Stimulated activated CD4-positive, alpha-beta T cell treated with anti-CD3 and anti-CD28 coated beads, Interleukin-2, amount 100 ng/mL, for 24 hours (primary cell): ENCODE measurements at regions not wholly inside any gene's neighbourhood (a gene's known extent, or its start where the extent isn't known, plus 50 kb on each side); places are given as distances from the start of the nearest gene placed in this dataset.
A peak's percentile ranks its signal among the peaks of the same experiment; 100 is the strongest.

Source experiments
- DNase-seq, 2 donors: peaks; one replicate each; pipeline ENCODE4 v3.0.0-alpha.2; 2020

- DNase-seq = no peak
Measured at GRCh38 chr2:35416391-35417140, 939.0 kb upstream of the CRIM1 start.

GRCh38 chr2:35415942-35416341 lies 939.6 kb upstream of the CRIM1 start:
- no peak for DNase-seq

GRCh38 chr2:35415282-35415681 lies 940.3 kb upstream of the CRIM1 start:
- no peak for DNase-seq

GRCh38 chr2:35410431-35411061 lies 945.0 kb upstream of the CRIM1 start:
- peak; percentile 48 to 66 for DNase-seq

- no peak for DNase-seq
Measured at GRCh38 chr2:35409762-35410161, 945.8 kb upstream of the CRIM1 start.

GRCh38 chr2:35408320-35408719 lies 947.3 kb upstream of the CRIM1 start:
- no peak for DNase-seq

GRCh38 chr2:35391736-35392442 lies 963.7 kb upstream of the CRIM1 start:
- no peak for DNase-seq

GRCh38 chr2:35378791-35379190 lies 976.8 kb upstream of the CRIM1 start:
- no peak for DNase-seq

GRCh38 chr2:35374845-35375244 lies 980.7 kb upstream of the CRIM1 start:
- DNase-seq = no peak

GRCh38 chr2:35365859-35366258 lies 989.7 kb upstream of the CRIM1 start:
- DNase-seq = no peak

GRCh38 chr2:35356332-35356731 lies 999.2 kb upstream of the CRIM1 start:
- DNase-seq = no peak

GRCh38 chr2:35355056-35355455 lies 1000.5 kb upstream of the CRIM1 start:
- no peak for DNase-seq

- no peak for DNase-seq
Measured at GRCh38 chr2:35347561-35347960, 1008.0 kb upstream of the CRIM1 start.

GRCh38 chr2:35343135-35343534 lies 1012.4 kb upstream of the CRIM1 start:
- no peak for DNase-seq

- DNase-seq = no peak
Measured at GRCh38 chr2:35339211-35339610, 1016.4 kb upstream of the CRIM1 start.

- DNase-seq = no peak
Measured at GRCh38 chr2:35337922-35338321, 1017.7 kb upstream of the CRIM1 start.

GRCh38 chr2:35314049-35314448 lies 1041.5 kb upstream of the CRIM1 start:
- no peak for DNase-seq

GRCh38 chr2:35301369-35301768 lies 1054.2 kb upstream of the CRIM1 start:
- no peak for DNase-seq

- DNase-seq = no peak
Measured at GRCh38 chr2:35298493-35298892, 1057.1 kb upstream of the CRIM1 start.

- no peak for DNase-seq
Measured at GRCh38 chr2:35297403-35297802, 1058.2 kb upstream of the CRIM1 start.

GRCh38 chr2:35294636-35295263 lies 1060.8 kb upstream of the CRIM1 start:
- DNase-seq = no peak

GRCh38 chr2:35293261-35293660 lies 1062.3 kb upstream of the CRIM1 start:
- DNase-seq = no peak

GRCh38 chr2:35292199-35292598 lies 1063.4 kb upstream of the CRIM1 start:
- no peak for DNase-seq

GRCh38 chr2:35281702-35282101 lies 1073.9 kb upstream of the CRIM1 start:
- no peak for DNase-seq
